Loucy (cell line): ENCODE measurements at regions not wholly inside any gene's neighbourhood (a gene's known extent, or its start where the extent isn't known, plus 50 kb on each side); places are given as distances from the start of the nearest gene placed in this dataset.

Source experiments
- EZH2phosphoT487 ChIP-seq: fragments of 200-600 bp; IDR thresholded peaks from 2 replicates; pipeline ENCODE4 v1.6.1; 2018; ENCODE audit warnings: antibody characterized with exemption, mild to moderate bottlenecking, moderate library complexity, borderline replicate concordance
- TF ChIP-seq, protein P1 (sequence below): fragments of 200-600 bp; sonication (generic); conservative IDR thresholded peaks from 2 replicates; pipeline ENCODE4 v1.5.1; 2014; ENCODE audit warnings: mild to moderate bottlenecking, antibody characterized with exemption, low read length

DNA sequence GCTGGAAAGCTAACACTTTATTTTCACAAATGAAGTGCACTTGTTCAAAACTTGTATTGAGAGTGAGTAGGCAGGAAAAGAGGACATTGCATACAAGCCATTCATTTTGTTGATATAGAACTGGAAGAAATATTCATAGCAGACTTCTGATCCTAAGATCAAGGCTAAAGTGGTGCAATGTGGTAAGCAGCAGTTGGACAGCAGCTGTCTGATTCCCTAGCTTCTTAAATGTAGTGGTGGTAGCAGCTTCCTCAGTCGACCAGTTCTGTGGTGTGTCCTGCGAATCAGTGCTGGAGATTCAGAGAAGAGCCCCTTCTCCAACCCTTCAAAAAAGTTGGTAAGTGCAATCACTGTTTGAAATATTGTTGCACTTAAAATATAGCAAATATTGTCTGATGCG lies 281.7 kb upstream of the GJE1 start:
- TF ChIP-seq, protein P1, sequence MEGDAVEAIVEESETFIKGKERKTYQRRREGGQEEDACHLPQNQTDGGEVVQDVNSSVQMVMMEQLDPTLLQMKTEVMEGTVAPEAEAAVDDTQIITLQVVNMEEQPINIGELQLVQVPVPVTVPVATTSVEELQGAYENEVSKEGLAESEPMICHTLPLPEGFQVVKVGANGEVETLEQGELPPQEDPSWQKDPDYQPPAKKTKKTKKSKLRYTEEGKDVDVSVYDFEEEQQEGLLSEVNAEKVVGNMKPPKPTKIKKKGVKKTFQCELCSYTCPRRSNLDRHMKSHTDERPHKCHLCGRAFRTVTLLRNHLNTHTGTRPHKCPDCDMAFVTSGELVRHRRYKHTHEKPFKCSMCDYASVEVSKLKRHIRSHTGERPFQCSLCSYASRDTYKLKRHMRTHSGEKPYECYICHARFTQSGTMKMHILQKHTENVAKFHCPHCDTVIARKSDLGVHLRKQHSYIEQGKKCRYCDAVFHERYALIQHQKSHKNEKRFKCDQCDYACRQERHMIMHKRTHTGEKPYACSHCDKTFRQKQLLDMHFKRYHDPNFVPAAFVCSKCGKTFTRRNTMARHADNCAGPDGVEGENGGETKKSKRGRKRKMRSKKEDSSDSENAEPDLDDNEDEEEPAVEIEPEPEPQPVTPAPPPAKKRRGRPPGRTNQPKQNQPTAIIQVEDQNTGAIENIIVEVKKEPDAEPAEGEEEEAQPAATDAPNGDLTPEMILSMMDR = no peak
- no peak for TF ChIP-seq EZH2phosphoT487
